GM21423 (cell line): ENCODE measurements at regions not wholly inside any gene's neighbourhood (a gene's known extent, or its start where the extent isn't known, plus 50 kb on each side); places are given as distances from the start of the nearest gene placed in this dataset.

Experiments used
- ATAC-seq: cut with Tn5 transposase; IDR thresholded peaks from one replicate; pipeline ENCODE4 v1.9.1; 2021; ENCODE audit warnings: mild to moderate bottlenecking, moderate library complexity; ENCODE audit not compliant: unreplicated experiment

DNA sequence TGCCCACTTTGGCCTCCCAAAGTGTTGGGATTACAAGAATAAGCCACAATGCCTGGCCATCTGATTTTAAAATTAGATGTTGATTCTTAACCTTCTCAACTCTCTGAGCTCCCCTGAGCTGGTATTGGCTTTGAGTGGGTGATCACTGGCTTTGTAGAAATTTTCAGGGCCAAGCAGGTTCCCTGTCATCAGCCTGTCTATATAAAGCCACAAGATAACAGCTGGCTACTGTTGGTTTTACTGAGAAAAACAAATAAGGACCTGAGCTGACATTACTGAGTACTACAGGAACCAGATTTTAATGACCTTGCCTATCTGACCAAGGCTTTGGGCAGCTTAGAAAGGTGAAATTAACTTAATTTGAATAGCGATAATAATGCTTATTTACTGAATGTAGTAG lies 153.6 kb downstream of the MSX2 start:
- ATAC-seq = no peak

DNA sequence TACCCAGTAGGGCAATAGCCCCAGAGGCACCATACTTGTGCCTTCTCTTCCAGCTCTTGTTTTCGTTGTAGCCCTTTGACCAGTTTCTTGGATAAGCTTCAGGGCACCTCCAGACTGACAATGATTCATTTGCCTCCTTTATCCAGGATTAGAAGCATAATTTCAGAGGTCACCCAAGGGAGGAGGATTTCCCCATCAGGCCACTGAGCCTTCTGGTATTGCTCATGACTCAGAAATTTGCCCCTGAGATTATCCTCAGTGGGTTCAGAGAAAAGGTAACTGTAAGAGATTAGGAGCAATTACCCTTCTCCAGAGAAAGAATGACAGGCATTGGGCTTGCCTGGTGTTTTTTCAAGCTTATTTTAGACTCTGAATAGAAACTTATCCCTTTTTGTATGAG lies 147.9 kb downstream of the MSX2 start:
- no peak for ATAC-seq

DNA sequence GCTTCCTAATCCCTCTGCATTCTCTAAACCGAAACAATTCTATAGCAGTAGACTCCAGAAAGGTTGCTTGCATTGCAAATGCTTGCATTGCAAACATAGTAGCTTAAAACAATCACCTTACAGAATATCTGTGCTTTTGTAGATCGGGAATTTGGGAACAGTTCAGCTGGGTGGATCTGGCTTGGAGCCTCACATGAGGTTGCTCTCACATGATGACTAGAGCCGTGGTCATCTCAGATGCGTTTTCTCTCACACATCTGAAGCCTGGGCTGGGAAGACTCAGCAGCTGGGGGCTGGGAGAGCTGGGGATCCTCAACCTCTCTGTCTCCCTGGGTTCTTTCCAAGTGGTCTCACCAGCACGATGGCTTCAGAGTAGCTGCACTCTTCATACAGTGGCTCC lies 127.8 kb downstream of the MSX2 start:
- ATAC-seq = no peak

DNA sequence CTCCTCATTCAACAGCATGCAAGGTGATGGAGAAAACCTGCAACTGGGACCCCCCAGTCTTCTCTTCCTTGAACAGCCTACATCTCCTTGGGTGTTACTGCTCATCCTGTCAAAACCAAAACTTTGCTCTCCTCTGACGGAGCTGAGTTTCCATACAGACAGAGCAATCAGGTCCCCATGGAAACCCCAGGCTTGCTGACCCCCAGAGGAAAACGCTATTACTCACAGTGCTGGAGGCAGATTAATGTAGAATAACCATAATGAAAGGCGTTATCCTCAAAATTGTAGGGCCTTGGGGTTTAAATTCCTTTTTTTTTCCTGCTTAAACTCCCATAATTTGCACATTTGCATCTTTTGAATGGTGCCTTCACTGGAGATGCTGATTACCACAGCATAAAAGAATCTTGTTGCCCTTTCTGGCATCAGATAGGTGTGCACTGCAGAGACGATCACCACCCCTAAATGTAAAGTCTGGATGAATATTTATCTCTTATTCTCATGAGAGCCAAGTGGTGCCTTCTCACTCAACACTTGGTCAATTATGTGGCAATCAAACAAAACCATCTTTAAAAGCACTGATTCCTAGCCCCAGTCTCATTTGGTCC lies 126.3 kb downstream of the MSX2 start:
- no peak for ATAC-seq

DNA sequence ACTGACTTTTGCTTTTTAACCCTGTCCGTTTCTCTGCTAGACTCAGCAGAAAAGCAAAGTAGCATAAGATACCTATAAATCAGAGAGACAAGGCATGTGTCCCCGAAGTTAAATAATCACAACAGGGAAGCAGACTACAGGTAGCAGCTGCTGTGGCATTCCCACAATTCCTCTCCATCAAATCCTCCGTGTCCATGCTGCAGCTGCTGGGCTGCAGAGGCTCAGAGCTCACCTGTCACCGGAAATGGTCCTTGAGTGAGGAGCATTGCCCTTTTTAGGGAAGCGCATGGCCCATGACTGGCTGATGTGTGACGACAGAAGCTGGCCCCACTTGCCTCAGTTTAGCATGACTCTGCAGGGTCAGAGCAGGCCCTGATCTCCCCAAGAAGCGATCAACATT lies 125.0 kb downstream of the MSX2 start:
- no peak for ATAC-seq

DNA sequence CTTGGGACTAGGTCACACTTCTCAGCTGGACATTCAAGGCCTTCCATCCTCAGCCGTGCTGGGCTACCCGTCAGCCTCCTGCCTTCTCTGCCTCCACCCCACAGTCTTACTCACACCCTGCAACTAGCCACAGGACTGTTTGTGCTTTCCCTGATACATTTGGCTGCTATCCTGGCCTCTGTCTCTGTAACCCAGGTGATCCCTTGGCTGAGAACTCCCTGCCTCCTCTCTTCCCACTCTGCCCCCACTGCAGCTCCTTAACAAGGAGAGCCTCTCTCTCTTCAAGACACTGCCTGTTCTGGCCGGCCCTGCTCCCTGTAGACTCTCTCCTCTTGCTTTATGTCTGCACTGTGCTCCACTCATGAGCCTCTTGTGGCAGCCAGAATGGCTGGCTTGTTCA lies 120.6 kb downstream of the MSX2 start:
- no peak for ATAC-seq

DNA sequence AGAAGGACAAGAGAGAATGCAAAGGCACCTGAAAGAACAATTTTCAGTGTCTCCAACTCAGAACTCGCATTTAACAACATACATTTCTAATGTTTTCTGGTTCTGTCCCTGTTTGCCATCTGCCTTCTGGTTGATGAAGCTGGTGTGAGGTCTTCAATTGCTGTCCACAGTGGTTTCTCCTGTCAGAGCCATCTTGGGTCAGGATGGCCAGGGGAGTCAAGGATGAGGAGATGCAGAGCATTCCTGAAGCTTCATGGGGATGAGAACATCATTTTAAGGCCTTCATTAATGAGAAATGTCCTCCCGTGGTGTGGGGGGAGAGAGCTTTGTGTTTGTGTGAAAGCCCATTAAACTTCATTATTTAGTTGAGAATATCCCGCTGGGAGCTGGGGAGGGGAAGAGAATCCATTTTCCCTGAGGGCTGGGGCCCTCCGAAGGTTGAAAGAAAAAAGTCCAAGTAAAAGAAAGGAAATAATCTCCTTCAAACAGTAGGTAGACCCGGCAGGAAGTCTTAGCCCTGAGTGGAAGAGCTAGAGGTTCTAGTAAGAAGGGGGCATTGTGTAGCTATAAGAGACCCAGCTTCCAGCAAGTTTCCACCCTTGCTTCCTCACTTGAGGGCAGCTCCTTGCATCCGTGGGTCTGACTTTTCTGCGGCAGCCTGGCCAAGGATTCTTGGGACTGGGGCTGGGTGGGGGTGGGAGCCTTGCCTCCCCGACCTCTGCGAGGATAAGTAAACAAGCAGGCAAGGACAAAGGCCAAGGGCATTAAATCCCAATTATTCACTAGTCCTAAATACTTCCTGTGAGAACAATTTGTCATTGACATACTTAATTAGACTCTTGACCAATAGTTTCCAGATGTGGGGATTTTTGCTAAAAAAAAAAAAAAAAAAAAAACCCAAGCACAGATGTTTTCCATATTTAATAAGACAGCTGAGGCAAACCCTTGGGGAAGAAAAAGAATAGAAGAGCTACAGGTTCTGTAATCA lies 119.2 kb downstream of the MSX2 start:
- no peak for ATAC-seq

DNA sequence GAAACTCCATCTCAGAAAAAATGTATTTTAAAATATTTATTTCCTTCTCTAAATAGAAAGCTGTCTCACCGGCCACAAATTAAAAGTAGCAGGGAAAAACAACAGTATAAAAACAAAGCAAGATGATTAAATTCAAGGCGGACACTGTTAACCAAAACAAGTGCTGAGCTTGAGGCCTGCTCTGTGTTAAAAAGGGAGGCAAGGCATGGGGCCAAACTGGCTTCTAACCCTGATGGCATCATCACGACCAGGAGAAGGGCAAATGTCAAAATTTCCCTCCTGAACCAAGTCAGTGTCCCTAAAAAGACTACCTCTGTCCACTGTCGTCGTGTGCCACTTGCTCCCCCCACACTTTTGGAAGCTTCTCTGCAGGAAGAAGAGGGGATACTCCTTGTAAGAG lies 116.1 kb downstream of the MSX2 start:
- no peak for ATAC-seq

DNA sequence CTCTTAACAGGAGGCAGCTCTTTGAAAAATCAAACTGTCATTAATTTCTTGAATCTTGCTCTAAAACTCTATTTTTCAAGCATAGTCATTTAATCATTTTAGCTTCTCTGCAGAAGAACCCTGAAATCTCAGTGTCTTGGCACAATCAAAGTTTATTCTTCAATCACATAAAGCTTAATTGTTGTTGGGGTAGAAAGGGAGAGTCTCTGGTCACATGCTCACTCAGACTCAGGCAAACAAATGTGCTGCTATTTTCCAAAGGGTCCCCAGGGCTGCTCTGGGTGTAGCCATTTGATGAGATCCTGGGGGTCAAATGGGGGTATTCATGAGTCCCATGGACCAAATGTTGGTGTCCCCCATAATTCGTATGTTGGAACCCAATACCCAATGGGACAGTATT lies 114.8 kb downstream of the MSX2 start:
- no peak for ATAC-seq

DNA sequence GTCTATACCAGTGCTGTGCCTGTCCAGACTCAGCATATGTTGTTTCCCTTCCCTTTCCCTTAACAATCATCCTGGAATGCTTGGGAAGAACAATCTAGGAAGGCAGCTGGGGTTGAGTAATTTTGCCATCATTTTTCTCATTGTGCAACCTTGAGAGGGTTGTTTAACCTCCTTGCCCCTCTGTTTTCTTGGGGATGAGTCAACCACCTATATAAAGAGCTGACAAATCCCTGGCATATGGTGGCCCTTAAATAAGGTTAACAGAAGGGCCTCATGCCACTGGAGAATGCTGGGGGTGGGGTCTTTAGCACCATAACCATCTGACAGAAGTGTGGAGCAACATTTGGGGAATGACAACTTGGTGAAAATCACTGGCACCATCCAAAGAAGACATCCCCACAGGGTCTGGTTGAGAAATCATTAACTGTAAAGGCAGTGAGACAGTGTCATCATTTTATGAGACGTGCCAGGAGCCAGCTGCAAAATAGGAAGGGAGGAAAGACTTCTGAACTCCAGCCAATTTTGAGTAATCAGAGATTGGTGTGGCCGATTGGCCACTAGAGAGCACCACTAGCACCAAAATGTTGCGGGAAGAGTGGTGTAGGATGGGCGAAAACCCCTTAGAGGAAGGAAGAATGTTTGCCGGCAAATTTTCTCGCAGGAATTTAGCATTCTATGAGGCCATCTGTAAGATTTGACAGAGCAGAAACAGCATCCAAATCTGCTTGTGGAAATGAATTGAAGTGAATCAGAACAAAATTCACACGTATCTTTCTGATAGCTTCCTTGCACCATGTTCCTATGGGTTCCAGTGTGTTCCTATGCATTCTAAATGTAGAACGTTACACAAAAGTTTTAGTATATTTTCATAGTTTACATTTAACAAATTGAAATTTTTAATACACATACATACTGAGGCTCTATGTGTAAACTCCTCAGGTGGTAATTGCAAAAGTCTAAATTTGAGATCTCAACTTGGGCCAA lies 113.8 kb downstream of the MSX2 start:
- ATAC-seq = no peak

DNA sequence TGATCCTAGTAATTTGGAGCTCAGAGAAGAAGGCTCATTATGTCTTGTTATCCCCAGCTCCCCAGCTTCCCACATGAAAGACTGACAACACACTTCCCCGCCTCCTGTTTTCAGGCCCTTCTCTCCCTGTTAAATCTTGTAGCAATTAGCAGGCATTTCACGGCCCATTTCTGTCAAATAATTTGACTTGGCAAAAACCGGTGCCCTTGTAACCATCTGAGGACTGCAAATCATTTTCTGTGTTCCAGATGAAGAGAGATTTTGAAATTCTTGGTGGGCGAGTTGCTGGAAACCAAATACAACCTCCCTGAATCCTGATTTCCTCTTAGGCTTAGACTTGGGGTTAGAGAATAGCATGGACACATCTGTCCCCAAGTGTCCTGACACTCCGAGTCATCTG lies 109.7 kb downstream of the MSX2 start:
- ATAC-seq = no peak

DNA sequence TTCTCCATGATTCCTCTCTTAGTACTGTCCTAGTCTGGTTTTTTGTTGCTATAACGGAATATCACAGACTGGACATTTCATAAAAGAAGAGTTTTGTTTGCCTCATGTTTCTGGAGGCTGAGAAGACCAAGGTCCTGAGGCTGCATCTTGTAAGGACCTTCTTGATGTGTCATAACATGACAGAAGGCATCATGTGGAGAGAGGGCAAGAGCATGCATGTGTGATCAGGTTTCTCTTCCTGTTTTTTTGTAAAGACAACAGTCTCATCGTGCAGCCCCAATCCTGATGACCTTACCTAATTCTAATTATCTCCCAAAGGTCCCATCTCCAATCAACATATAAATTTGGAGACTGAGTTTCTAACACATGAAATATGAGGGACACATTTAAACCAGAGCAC lies 108.4 kb downstream of the MSX2 start:
- no peak for ATAC-seq

DNA sequence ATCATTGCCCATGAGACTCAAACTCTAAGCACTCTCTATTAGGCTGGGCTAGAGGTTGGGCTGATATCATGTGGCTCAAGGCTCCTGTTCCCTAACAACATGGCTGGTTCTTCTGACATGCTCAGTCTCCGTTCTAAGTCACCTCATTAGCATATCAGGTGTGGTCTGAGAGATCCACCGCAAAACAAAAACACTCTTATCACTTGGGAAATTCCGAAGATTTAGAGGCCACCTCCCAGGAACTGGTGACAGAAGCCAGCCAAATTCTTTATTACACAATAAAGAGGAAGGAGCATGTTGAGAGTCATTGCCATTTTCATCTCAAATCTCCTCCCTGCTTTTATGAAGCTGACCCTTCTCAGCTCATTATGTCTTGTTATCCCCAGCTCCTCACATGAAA lies 107.6 kb downstream of the MSX2 start:
- ATAC-seq = no peak

DNA sequence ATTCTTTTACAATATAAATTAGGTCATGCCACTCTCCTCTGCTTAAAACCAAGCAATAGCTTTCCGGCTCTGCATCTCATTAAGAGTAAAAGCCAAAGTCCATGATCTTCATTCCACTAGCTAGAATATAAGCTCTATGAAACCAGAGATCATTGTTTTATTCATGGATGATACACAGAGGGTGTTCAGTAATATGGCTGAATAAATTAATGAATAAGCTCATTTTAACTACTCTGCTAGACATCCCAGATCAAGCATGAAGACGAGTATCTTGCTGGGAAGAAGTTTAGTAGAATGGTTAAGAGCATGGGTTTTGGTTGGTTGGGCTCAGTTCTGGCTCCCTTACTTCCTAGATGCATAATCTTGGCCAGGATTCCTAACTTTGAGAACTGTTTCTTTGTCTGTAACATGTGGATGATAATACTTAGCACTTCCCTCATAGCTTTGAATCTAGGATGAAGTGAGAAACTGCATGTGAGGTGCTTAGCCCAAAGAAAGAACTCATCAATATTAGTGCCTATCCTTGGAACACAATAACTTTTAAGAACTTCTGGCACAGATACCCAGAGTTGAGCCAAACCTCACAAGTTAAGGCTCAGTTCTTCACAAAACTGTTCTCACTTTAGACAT lies 106.8 kb downstream of the MSX2 start:
- ATAC-seq = no peak

DNA sequence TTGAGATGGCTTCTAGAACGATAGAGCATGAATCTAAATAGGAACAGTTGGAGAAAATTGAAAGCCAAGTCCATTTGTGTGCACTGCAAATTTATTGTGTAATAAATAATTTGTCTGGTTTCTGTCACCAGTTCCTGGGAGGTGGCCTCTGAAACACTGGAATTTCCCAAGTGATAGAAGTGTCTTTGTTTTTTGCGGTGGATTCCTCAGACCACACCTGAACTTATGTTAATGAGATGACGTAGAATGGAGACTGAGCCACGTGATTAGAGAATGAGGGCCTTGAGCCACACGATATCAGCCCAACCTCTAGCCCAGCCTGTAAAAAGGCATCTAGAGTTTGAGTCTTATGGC lies 105.1 kb downstream of the MSX2 start:
- no peak for ATAC-seq

DNA sequence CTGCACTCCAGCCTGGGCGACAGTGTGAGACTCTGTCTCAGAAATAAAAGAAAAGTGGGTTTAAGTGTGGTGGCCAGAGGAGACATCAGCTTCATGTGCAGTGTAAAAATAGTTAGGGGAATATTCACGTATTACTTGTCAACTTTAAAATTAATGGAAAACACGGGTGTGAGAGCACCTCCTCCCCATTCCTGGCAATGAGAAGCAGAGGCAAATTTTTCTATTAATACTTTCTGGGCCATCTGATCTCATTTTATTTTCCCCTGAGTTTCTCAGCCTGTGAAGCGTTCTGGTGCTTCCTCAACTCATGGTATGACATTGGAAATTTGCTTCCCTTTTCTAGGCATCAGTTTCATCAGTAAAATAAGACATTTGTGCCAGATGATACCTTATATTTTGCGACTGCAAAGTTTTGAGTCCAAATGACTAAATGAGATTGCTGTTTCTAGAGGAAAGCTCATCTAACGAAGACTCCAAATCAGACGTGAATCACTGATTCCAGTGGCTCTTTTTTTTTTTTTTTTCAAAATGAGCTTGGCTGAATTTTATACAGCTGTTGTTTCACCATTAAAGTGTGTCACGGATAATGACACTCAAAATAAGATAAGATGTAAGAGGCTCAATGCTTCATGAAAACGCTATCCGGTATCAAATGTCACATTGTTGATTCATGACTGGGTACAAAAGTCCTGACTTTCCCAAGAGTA lies 104.6 kb downstream of the MSX2 start:
- ATAC-seq = no peak

DNA sequence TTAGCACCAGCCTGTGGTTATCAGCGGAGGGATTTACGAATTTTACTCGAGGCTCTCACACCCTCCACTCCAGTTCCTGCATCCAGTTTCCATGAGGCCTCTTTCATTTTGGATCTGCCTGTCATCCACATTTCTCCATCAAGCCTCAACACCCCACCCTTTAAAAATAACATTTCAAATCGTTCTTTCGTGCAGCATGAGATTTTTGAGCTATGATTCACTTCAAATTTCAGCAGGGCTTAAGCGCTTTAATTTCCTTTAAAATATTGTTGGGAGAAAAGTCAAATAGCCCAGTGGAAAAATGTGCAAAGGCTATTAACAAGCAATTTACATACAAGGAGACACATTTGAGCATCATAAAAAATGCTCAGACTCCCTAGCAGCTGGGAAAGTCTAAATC lies 103.2 kb downstream of the MSX2 start:
- no peak for ATAC-seq

DNA sequence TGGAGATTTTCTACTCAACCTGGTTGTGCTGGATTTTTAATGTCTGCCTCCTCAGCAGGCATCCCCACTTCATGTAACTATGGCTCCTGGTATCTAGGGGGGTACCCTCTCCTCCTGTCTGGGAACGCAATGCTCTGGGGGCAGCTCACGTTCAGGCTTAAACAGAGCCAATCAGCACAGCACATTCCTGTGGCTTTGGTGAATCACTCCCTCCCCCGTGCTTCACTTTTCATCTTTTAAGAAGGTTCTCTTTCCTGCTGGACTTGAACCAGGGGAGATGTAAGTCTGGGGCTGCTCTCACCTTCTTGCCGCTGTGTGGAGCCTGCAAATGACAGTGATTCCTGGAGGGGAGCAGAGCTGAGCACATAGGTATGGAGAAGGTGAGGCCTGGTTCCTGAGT lies 101.2 kb downstream of the MSX2 start:
- ATAC-seq = no peak

DNA sequence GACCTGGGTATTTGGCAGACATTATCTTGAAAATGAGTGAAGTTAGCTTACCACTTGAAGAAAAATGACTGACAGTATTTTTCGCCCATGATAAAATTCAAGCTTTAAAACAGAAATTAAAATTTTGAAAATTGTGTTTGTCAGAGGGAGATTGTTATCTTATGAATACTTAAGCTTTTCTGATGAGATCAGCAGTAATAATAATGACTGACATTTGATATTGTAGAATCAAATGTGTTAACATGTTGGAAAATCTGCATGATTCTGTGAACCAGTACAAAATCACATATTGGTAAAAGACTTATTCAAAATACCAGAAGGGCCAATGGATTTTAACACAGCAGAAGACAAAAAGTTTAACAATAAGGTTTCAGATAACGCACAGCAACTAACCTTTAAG lies 94.0 kb downstream of the MSX2 start:
- no peak for ATAC-seq

DNA sequence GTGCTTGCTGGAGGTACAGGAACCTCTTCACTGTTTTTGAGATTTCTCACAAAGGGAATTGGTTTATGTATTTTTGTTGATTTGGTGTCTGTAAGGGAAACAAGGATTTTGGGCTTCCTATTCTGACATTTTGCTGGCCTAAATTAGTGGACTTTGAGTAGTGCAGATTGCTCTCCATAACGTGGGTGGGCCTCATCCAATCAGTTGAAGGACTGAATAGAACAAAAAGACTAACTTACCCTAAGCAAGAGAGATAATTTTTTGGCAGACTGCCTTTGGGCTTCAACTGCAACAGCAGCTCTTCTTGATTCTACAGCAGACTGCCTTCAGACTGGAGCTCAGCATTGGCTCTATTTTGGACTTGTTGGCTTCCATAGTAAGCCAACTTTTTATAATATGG lies 93.2 kb downstream of the MSX2 start:
- ATAC-seq = no peak
